ENCODE measurements at regions not wholly inside any gene's neighbourhood (a gene's known extent, or its start where the extent isn't known, plus 50 kb on each side); places are given as distances from the start of the nearest gene placed in this dataset.

GRCh38 chr1:189369612-189370011, 1108.1 kb downstream of the BRINP3 start:
- TF ChIP-seq POLR2A (IDR thresholded peaks at IDR 0.05; ENCODE audit: low read depth, low read length): no peak
- TF ChIP-seq TAF1 (IDR thresholded peaks at IDR 0.05; ENCODE audit: borderline replicate concordance, low read depth, low read length): no peak

Data from GM12892 (cell line).